Ovary (tissue), 7 donors: ENCODE measurements at regions not wholly inside any gene's neighbourhood (a gene's known extent, or its start where the extent isn't known, plus 50 kb on each side); places are given as distances from the start of the nearest gene placed in this dataset.
"Not testable (repeated sequence)": the region's sequence is repeated elsewhere in the genome, so short reads cannot be mapped to it uniquely, and the experiment has no call there.

ENCODE experiments used
- DNase-seq, 5 donors: peaks; one replicate each; pipeline ENCODE4 v3.0.0-alpha.2; 2019 to 2020
- H3K27ac ChIP-seq, 2 donors: fragments of 200-600 bp; one replicate each; pipeline versions ENCODE4 v1.5.1 to v1.8.0; 2019 to 2022
- H3K27me3 ChIP-seq: fragments of 200-600 bp; one replicate; pipeline ENCODE4 v1.8.0; 2022
- H3K36me3 ChIP-seq: fragments of 200-600 bp; sonication (generic); one replicate; pipeline ENCODE4 v1.5.1; 2019
- H3K4me1 ChIP-seq: one replicate; pipeline ENCODE4 v1.8.1; 2013; ENCODE audit warnings: mild to moderate bottlenecking, moderate library complexity; ENCODE audit not compliant: insufficient read depth
- H3K4me3 ChIP-seq: fragments of 200-600 bp; sonication (generic); one replicate; pipeline ENCODE4 v1.5.1; 2017
- H3K9me3 ChIP-seq, 2 donors: fragments of 200-600 bp in 1 of 2; sonication (generic) in 1 of 2; one replicate each; pipeline versions ENCODE4 v1.5.1 to v1.8.1; 2013 to 2019; ENCODE audit warnings: mild to moderate bottlenecking in 1 of 2, moderate library complexity in 1 of 2
- WGBS, 3 donors: extraction: QIAGEN DNeasy Blood & Tissue Kit in 1 of 3; methylation state at CpG; one replicate each; pipeline versions ENCODE4 v1.1.5 to v1.1.7; 2013 to 2017; 5-methylcytosine and 5-hydroxymethylcytosine counted together
- intact Hi-C, 4 donors: fragments of 100-400 bp; cut with DNase I; formaldehyde crosslinking; loops; one replicate each; pipeline versions ENCODE4 v1.11.0 to v1.15.1; 2022 to 2023
- donor health status: DM: no; HTN: no; CAD: no; lungs with moderate emphysema.
- donor health status: DM: no; HTN: no; CAD: no.
- donor health status: Bipolar disorder and iron deficiency.
- donor health status: DM: no; HTN: no; CAD: no.
- donor health status: DM: yes; HTN: yes; CAD: no.

DNA sequence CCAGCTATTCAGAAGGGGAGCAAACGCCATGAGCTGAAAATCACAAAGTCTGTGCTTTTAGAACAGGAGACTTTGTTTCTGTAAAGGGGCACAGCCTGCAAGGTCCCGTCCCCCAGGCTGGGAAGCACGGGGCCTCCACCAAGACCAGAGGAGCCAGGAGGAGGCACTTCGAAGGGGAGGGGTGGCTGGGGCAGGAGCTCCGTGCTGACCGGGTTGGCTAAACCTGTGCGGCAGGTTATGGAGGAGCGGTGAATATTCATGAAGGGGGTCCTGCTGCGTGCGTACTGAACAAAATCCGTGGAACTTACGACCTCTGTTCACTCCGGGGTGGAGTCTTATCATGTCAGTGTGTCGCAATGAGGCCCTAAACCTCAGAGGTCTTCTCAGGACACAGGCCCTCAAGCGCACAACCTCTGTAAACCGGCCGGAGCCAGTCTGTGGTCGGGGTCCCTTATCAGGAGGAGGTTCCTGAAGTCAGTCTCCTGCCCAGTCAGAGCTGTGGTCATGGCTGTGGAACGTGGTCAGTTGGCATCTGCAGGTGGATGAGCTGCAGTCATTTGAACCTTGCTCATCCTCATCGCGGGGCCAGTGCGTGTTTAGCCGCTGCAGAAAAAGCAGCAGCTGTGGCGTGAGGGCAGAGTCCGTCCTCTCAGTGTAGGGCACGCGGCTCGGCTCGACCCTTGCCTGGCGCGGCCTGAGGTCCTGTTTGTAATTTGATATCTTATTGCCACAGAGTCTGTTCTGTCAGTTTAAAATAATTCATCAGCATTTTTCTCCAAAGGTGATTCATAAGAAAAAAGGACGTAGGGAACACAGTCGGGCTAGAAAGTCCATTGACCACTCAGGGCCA is 5507.7 kb upstream of the TPTE start:
- H3K4me3 ChIP-seq, H3K9me3 ChIP-seq, H3K27ac ChIP-seq, H3K36me3 ChIP-seq, H3K4me1 ChIP-seq, H3K27me3 ChIP-seq, intact Hi-C loops, DNase-seq: not testable (repeated sequence)
- WGBS, 3 donors = no CpG with 5 or more reads among the region's 33 CpGs

- DNase-seq, H3K36me3 ChIP-seq, H3K9me3 ChIP-seq, H3K27ac ChIP-seq, H3K4me1 ChIP-seq, H3K4me3 ChIP-seq, H3K27me3 ChIP-seq, intact Hi-C loops: not testable (repeated sequence)
- WGBS, 3 donors = no CpG with 5 or more reads among the region's 17 CpGs
Observed at GRCh38 chr21:5015187-5015586, 5506.2 kb upstream of the TPTE start.

- intact Hi-C loops, H3K27me3 ChIP-seq, H3K27ac ChIP-seq, H3K4me3 ChIP-seq, H3K9me3 ChIP-seq, H3K4me1 ChIP-seq, H3K36me3 ChIP-seq, DNase-seq: not testable (repeated sequence)
- WGBS, 3 donors = no CpG with 5 or more reads among the region's 15 CpGs
Observed at GRCh38 chr21:5019120-5019519, 5502.3 kb upstream of the TPTE start.

DNA sequence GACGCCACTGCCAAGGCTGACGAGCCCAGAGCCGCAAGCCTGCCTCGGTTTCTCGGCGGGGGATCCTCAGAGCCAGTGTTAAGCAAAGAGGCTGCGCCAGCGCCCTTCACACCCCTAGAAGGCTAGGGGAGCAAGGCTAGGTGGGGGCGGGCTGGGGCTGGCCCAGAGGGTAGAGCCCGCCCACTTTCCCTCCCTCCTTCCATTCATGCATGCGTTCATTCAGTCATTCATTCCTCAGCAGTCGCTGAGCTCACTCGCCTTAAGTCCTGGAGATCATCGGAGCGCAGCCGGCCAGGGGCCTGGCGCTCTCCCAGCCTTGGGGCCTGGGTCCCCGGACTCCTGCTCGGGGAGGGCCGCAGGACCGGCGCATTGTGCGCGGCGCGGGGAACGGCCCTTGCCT is 5499.6 kb upstream of the TPTE start:
- DNase-seq, H3K9me3 ChIP-seq, H3K36me3 ChIP-seq, H3K4me3 ChIP-seq, H3K27me3 ChIP-seq, H3K4me1 ChIP-seq, intact Hi-C loops, H3K27ac ChIP-seq: not testable (repeated sequence)
- WGBS, 3 donors = no CpG with 5 or more reads among the region's 27 CpGs

DNA sequence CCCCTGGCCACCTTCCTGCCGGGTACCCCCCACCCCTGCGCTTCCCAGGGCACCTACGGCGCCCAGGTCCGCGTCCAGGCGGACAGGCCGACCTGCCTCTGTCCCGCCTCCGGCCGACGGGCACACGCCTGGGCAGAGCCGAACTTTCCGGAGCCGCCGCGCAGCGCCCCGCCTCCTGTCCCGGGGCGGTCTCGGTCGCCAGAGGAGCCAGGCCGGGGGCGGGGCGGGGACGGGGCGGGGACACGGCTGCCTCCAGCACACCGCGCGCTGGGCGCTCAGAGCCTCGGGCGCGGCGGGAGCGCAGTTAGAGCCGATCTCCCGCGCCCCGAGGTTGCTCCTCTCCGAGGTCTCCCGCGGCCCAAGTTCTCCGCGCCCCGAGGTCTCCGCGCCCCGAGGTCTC is 5499.1 kb upstream of the TPTE start:
- intact Hi-C loops = not testable (repeated sequence)

DNA sequence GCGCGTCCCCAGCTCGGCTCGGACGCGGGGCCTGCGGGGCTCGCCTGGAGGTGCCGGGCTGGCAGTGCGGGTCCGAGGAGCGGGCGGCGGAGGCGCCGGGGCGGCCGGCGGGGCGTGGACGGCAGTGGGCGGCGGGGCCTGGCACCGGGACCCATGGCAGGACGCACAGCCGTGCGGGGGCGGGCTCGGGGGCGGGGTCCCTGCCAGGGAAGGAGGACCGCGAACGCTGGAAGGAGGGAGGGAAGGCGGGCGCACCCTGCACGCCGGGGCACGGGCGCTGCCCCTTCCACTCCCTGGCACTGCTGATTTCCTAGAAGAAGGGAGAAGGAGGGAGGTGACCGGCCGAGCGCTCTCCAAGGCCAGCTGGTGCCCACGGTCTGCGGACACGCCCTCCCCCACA is 5498.6 kb upstream of the TPTE start:
- H3K9me3 ChIP-seq, H3K36me3 ChIP-seq, H3K27ac ChIP-seq, intact Hi-C loops, H3K4me1 ChIP-seq, DNase-seq, H3K4me3 ChIP-seq, H3K27me3 ChIP-seq: not testable (repeated sequence)
- no CpG with 5 or more reads among the region's 45 CpGs for WGBS, 3 donors

More for the DNA sequence above, 5499.1 kb upstream of the TPTE start:
- H3K4me1 ChIP-seq, H3K4me3 ChIP-seq, DNase-seq, H3K36me3 ChIP-seq, H3K9me3 ChIP-seq, H3K27ac ChIP-seq, H3K27me3 ChIP-seq: not testable (repeated sequence)
- no CpG with 5 or more reads among the region's 52 CpGs for WGBS, 3 donors

GRCh38 chr21:5035147-5035546 is 5486.2 kb upstream of the TPTE start:
- H3K4me3 ChIP-seq, H3K27ac ChIP-seq, H3K4me1 ChIP-seq, H3K36me3 ChIP-seq, H3K9me3 ChIP-seq, H3K27me3 ChIP-seq, DNase-seq, intact Hi-C loops: not testable (repeated sequence)
- WGBS, 3 donors = no CpG with 5 or more reads among the region's 14 CpGs

GRCh38 chr21:5035587-5035986 is 5485.8 kb upstream of the TPTE start:
- H3K4me1 ChIP-seq, H3K36me3 ChIP-seq, intact Hi-C loops, H3K9me3 ChIP-seq, H3K27ac ChIP-seq, H3K27me3 ChIP-seq, H3K4me3 ChIP-seq, DNase-seq: not testable (repeated sequence)
- WGBS, 3 donors = 84% methylated on average over 5 of the region's 9 CpGs; no CpG with 5 or more reads in 2 of the 3 donors

GRCh38 chr21:5037606-5038331 is 5483.6 kb upstream of the TPTE start:
- WGBS, 3 donors = 91 to 95% methylated on average over 4 to 7 of the region's 15 CpGs; no CpG with 5 or more reads in 1 of the 3 donors
- H3K9me3 ChIP-seq, H3K4me1 ChIP-seq, H3K4me3 ChIP-seq, DNase-seq, H3K36me3 ChIP-seq, H3K27ac ChIP-seq, H3K27me3 ChIP-seq, intact Hi-C loops: not testable (repeated sequence)

GRCh38 chr21:5039926-5040325 is 5481.5 kb upstream of the TPTE start:
- H3K36me3 ChIP-seq, intact Hi-C loops, H3K9me3 ChIP-seq, H3K27me3 ChIP-seq, DNase-seq, H3K27ac ChIP-seq, H3K4me3 ChIP-seq, H3K4me1 ChIP-seq: not testable (repeated sequence)
- no CpG with 5 or more reads among the region's 5 CpGs for WGBS, 3 donors

DNA sequence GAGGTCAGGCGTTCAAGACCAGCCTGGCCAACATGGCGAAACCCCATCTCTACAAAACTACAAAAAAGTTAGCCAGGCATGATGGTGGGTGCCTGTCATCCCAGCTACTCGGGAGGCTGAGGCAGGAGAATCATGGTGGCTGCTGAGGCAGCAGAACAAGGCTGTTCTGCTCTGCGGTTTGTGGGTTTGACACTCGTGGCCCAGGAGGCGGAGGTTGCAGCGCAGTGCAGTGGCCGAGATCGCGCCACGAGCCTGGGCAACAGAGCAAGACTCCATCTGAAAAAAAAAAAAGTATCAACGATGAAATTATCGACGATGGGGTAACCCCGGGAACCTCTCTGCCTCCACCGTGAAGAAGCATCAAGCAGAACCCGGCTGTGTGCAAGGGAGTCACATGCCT is 5478.8 kb upstream of the TPTE start:
- H3K27me3 ChIP-seq, H3K27ac ChIP-seq, H3K9me3 ChIP-seq, intact Hi-C loops, H3K36me3 ChIP-seq, H3K4me3 ChIP-seq, DNase-seq, H3K4me1 ChIP-seq: not testable (repeated sequence)
- WGBS, 3 donors = no CpG with 5 or more reads among the region's 17 CpGs

GRCh38 chr21:5044812-5045211 is 5476.6 kb upstream of the TPTE start:
- DNase-seq, H3K36me3 ChIP-seq, H3K4me1 ChIP-seq, H3K4me3 ChIP-seq, H3K27me3 ChIP-seq, intact Hi-C loops, H3K27ac ChIP-seq, H3K9me3 ChIP-seq: not testable (repeated sequence)
- WGBS, 3 donors = no CpG with 5 or more reads among the region's 7 CpGs
